ENCODE measurements at regions not wholly inside any gene's neighbourhood (a gene's known extent, or its start where the extent isn't known, plus 50 kb on each side); places are given as distances from the start of the nearest gene placed in this dataset.

GRCh38 chr11:103636232-103636631, 400.2 kb upstream of the DDI1 start:
- Histone ChIP-seq H3K4me2 (no peak overlapping the region), H3K4me3 (no peak overlapping the region), H3K27me3 (no peaks in the 10 kb centered on the region), H3K9me3 (no peaks in the 10 kb centered on the region), H3K36me3 (no peaks in the 10 kb centered on the region), H4K20me1 (no peaks in the 10 kb centered on the region), H3K27ac (no peak overlapping the region), H3K4me1 (no peaks in the 10 kb centered on the region), H3K9ac (no peak overlapping the region)
- TF ChIP-seq Cebpa-rat (IDR thresholded peaks at IDR 0.05): no peak

DNA sequence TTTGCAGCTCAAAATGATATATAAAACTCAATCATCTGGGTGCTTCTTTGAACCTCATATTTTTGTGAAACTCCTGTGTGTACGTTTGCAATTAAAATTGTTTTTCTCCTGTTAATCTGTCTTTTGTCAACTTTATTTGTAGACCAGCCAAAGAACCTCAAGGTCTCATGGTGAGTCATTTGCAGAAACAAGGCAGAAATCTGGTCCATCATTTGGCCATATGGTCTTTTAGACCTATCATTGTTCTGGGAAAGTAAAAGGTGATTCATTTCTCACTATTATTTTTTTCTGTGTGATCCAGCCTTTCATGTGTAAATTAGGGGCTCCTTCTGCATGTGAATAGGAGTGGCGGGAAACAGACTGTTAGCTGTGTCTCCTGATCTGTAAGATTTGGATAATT, 399.1 kb upstream of the DDI1 start:
- no peak overlapping the region for H3K4me2 ChIP-seq
- H3K27me3 ChIP-seq: no peaks in the 10 kb centered on the region
- no peak for TF ChIP-seq Cebpa-rat (IDR thresholded peaks at IDR 0.05)
- no peaks in the 10 kb centered on the region for H3K36me3 ChIP-seq
- no peaks in the 10 kb centered on the region for H3K4me1 ChIP-seq
- H3K9me3 ChIP-seq: no peaks in the 10 kb centered on the region
- H3K9ac ChIP-seq: no peak overlapping the region
- no peaks in the 10 kb centered on the region for H4K20me1 ChIP-seq
- no peak overlapping the region for H3K4me3 ChIP-seq
- no peak overlapping the region for H3K27ac ChIP-seq

DNA sequence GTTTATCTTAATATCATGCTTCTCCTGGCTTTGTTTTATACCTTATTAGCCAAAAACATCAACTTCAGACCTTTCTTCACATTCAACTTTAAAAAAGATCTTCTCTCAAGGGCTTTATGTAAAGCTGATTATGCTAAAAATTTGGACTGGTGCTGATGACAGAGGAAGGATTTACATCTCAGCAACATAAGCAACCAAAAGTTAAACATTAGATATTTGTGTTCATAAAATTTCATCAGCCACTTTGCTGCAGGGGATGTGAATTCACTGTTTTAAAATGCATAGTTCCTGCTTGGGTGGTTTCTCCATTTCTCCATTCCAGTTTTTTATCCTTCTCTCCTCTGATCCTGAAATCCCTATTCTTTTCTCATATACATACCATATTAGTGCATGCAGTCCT, 398.6 kb upstream of the DDI1 start:
- H3K27ac ChIP-seq: no peak overlapping the region
- H3K4me2 ChIP-seq: no peak overlapping the region
- H3K27me3 ChIP-seq: no peaks in the 10 kb centered on the region
- H3K9ac ChIP-seq: no peak overlapping the region
- no peaks in the 10 kb centered on the region for H3K36me3 ChIP-seq
- H3K9me3 ChIP-seq: no peaks in the 10 kb centered on the region
- no peak overlapping the region for H3K4me3 ChIP-seq
- H4K20me1 ChIP-seq: no peaks in the 10 kb centered on the region
- no peaks in the 10 kb centered on the region for H3K4me1 ChIP-seq
- TF ChIP-seq Cebpa-rat (IDR thresholded peaks at IDR 0.05): no peak

DNA sequence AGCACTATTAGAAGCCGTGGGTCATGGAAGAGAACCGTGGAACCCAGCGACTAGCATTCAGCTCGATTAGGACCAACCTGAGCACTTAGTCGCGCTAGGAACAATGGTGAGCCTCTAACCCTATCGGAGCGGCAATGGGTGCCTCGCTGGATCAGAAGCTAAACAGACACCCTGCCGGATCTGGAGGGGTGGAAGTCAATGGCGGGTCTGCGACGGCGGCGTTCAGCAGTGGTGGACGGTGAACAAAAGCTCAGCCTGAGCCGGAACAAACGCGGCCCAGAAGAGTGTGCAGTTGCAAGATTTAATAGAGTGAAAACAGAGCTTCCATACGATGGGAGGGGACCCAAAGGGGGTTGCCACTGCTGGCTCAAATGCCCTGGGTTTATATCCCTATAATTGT, 391.8 kb upstream of the DDI1 start:
- H3K4me3 ChIP-seq: no peak overlapping the region
- H4K20me1 ChIP-seq: no peaks in the 10 kb centered on the region
- no peak overlapping the region for H3K9ac ChIP-seq
- no peaks in the 10 kb centered on the region for H3K27me3 ChIP-seq
- H3K27ac ChIP-seq: no peak overlapping the region
- no peaks in the 10 kb centered on the region for H3K9me3 ChIP-seq
- no peak for TF ChIP-seq Cebpa-rat (IDR thresholded peaks at IDR 0.05)
- H3K36me3 ChIP-seq: no peaks in the 10 kb centered on the region
- peaks cover 20% of the 10 kb centered on the region for H3K4me1 ChIP-seq
- H3K4me2 ChIP-seq: no peak overlapping the region

DNA sequence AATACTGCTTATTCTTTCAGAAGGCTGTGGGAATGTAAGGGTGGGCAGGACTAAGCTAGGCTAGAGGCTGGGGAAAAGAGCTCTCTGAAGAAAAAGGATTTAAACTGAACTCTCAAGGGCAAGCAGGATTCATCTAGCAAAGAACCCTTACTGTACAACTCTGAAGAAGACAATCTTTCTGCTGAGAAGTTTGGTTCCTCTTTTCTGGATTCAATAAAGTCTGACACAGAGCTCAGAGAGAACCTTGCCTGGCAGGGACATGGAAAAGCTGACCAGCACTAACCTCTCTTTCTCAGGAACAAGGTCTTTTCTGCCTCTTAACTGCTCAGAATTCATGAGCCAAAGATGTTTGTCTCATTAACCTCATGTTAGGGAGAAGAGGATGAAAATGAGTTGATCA, 388.4 kb upstream of the DDI1 start:
- no peaks in the 10 kb centered on the region for H3K36me3 ChIP-seq
- no peaks in the 10 kb centered on the region for H4K20me1 ChIP-seq
- H3K9ac ChIP-seq: no peak overlapping the region
- TF ChIP-seq Cebpa-rat (IDR thresholded peaks at IDR 0.05): no peak
- peak overlapping the region; percentile 50 for H3K4me2 ChIP-seq
- H3K27me3 ChIP-seq: no peaks in the 10 kb centered on the region
- H3K27ac ChIP-seq: no peak overlapping the region
- no peak overlapping the region for H3K4me3 ChIP-seq
- H3K9me3 ChIP-seq: peaks cover 13% of the 10 kb centered on the region
- peaks cover 37% of the 10 kb centered on the region for H3K4me1 ChIP-seq

GRCh38 chr11:103648670-103649400, 387.6 kb upstream of the DDI1 start:
- H3K4me1 ChIP-seq: peaks cover 37% of the 10 kb centered on the region
- H3K9ac ChIP-seq: no peak overlapping the region

GRCh38 chr11:103649401-103649895, 387.0 kb upstream of the DDI1 start:
- H3K9ac ChIP-seq: no peak overlapping the region
- no peak for TF ChIP-seq Cebpa-rat (IDR thresholded peaks at IDR 0.05)
- no peaks in the 10 kb centered on the region for H4K20me1 ChIP-seq
- peaks cover 37% of the 10 kb centered on the region for H3K4me1 ChIP-seq
- no peaks in the 10 kb centered on the region for H3K27me3 ChIP-seq
- peak overlapping the region; percentile 50 for H3K4me2 ChIP-seq
- H3K9me3 ChIP-seq: peaks cover 14% of the 10 kb centered on the region
- no peak overlapping the region for H3K27ac ChIP-seq
- H3K36me3 ChIP-seq: no peaks in the 10 kb centered on the region
- no peak overlapping the region for H3K4me3 ChIP-seq

More at GRCh38 chr11:103648670-103649400, 387.6 kb upstream of the DDI1 start:
- H4K20me1 ChIP-seq: no peaks in the 10 kb centered on the region
- no peak overlapping the region for H3K4me3 ChIP-seq
- H3K9me3 ChIP-seq: peaks cover 14% of the 10 kb centered on the region
- H3K36me3 ChIP-seq: no peaks in the 10 kb centered on the region
- no peaks in the 10 kb centered on the region for H3K27me3 ChIP-seq
- H3K27ac ChIP-seq: 0 out of 2 replicates have a peak overlapping the region, but pooled peaks have one; percentile 4
- peak overlapping the region; percentile 50 for H3K4me2 ChIP-seq
- no peak for TF ChIP-seq Cebpa-rat (IDR thresholded peaks at IDR 0.05)

GRCh38 chr11:103650330-103650729, 386.1 kb upstream of the DDI1 start:
- Histone ChIP-seq H3K27me3 (no peaks in the 10 kb centered on the region), H4K20me1 (no peaks in the 10 kb centered on the region), H3K9me3 (peaks cover 14% of the 10 kb centered on the region), H3K4me3 (no peak overlapping the region), H3K4me2 (peak overlapping the region; percentile 77), H3K27ac (no peak overlapping the region), H3K4me1 (peaks cover 37% of the 10 kb centered on the region), H3K9ac (no peak overlapping the region), H3K36me3 (no peaks in the 10 kb centered on the region)
- TF ChIP-seq Cebpa-rat (IDR thresholded peaks at IDR 0.05): no peak

GRCh38 chr11:103651341-103651998, 385.0 kb upstream of the DDI1 start:
- Histone ChIP-seq H3K4me1 (peaks cover 37% of the 10 kb centered on the region), H3K4me2 (peak overlapping the region; percentile 77), H3K9ac (no peak overlapping the region), H3K36me3 (no peaks in the 10 kb centered on the region), H3K9me3 (peaks cover 14% of the 10 kb centered on the region), H4K20me1 (no peaks in the 10 kb centered on the region), H3K27me3 (no peaks in the 10 kb centered on the region), H3K4me3 (peak overlapping the region; percentile 20; the same call in 1 of the 2 replicates), H3K27ac (peak overlapping the region; percentile 43; the same call in 1 of the 2 replicates)
- no peak for TF ChIP-seq Cebpa-rat (IDR thresholded peaks at IDR 0.05)

GRCh38 chr11:103652013-103652412, 384.4 kb upstream of the DDI1 start:
- Histone ChIP-seq H3K4me2 (no peak overlapping the region), H3K9me3 (peaks cover 14% of the 10 kb centered on the region), H3K27me3 (no peaks in the 10 kb centered on the region), H3K36me3 (no peaks in the 10 kb centered on the region), H3K9ac (no peak overlapping the region), H3K4me1 (peaks cover 37% of the 10 kb centered on the region), H3K4me3 (no peak overlapping the region), H3K27ac (no peak overlapping the region), H4K20me1 (no peaks in the 10 kb centered on the region)
- no peak for TF ChIP-seq Cebpa-rat (IDR thresholded peaks at IDR 0.05)
